ENCODE measurements at regions not wholly inside any gene's neighbourhood (a gene's known extent, or its start where the extent isn't known, plus 50 kb on each side); places are given as distances from the start of the nearest gene placed in this dataset.

DNA sequence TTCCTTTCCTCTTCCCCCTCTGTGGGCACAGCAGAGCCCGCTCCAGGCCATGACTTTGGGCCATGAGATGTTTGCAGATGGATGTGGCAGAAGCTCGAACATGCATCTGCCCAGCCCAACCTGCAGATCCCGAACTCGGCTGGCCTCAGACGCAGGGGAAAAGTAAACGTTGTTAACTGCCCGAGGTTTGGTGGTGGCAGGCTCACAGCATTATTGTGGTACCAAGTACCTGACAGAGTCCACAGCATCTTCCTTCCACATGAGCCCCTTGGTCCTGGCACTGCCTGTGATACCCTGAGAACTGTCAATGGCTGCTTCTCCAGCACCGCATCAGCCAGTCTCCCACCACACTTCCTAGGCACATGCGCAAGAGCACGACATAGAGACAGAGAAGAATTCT lies 424.3 kb downstream of the OCA2 start:
- Mint-ChIP-seq H3K4me3 (ENCODE audit: unreplicated experiment) (no peak overlapping the region), H3K36me3 (ENCODE audit: unreplicated experiment) (no peaks in the 10 kb centered on the region), H3K27ac (ENCODE audit: unreplicated experiment) (no peak overlapping the region), H3K4me1 (ENCODE audit: unreplicated experiment) (peaks cover 5% of the 10 kb centered on the region), H3K27me3 (ENCODE audit: unreplicated experiment) (no peaks in the 10 kb centered on the region), H3K9me3 (ENCODE audit: unreplicated experiment) (no peaks in the 10 kb centered on the region)
- TF ChIP-seq CTCF (IDR thresholded peaks at IDR 0.05), result no peak
- DNase-seq (ENCODE audit: extremely low spot score, unreplicated experiment), result peak; percentile 65

DNA sequence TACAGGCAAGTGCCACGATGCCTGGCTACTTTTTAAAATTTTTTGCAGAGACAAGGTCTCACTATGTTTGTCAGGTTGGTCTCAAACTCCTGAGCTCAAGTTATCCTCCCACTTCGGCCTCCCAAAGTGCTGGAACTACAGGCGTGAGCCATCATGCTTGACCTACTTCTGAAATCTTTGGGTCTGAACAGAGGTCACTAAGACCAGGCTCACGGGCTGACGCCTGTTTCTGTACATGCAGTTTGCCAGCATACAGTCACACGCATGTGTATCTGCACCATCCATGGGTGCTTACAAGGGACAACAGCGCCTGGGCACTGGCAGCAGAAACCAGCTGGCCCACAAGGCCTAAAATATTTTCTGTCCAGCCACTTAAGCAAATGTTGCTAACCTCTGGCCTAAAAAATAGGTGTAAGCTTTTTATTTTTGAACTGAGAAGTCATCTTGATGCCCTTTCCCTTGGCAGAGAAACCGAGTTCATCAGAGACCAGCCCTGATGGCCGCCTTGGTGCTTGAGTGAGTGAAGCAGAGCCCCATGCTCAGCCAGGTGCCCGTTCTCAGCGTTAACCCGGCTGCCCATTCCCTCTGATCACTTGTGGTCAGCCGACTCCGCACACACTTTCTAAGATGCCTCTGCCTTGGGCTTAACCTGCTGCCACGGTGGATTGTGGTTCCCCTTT lies 425.2 kb downstream of the OCA2 start:
- no peaks in the 10 kb centered on the region for H3K9me3 Mint-ChIP-seq (ENCODE audit: unreplicated experiment)
- no peaks in the 10 kb centered on the region for H3K27me3 Mint-ChIP-seq (ENCODE audit: unreplicated experiment)
- no peak overlapping the region for H3K4me3 Mint-ChIP-seq (ENCODE audit: unreplicated experiment)
- H3K36me3 Mint-ChIP-seq (ENCODE audit: unreplicated experiment), result no peaks in the 10 kb centered on the region
- H3K27ac Mint-ChIP-seq (ENCODE audit: unreplicated experiment), result no peak overlapping the region
- peak; percentile 66 for DNase-seq (ENCODE audit: extremely low spot score, unreplicated experiment)
- no peak for TF ChIP-seq CTCF (IDR thresholded peaks at IDR 0.05)
- H3K4me1 Mint-ChIP-seq (ENCODE audit: unreplicated experiment), result no peaks in the 10 kb centered on the region

GRCh38 chr15:27672537-27672936 lies 426.6 kb downstream of the OCA2 start:
- peak; percentile 40 for DNase-seq (ENCODE audit: extremely low spot score, unreplicated experiment)
- Mint-ChIP-seq H3K4me3 (ENCODE audit: unreplicated experiment) (no peak overlapping the region), H3K36me3 (ENCODE audit: unreplicated experiment) (no peaks in the 10 kb centered on the region), H3K27me3 (ENCODE audit: unreplicated experiment) (no peaks in the 10 kb centered on the region), H3K27ac (ENCODE audit: unreplicated experiment) (no peak overlapping the region), H3K9me3 (ENCODE audit: unreplicated experiment) (no peaks in the 10 kb centered on the region), H3K4me1 (ENCODE audit: unreplicated experiment) (no peaks in the 10 kb centered on the region)
- no peak for TF ChIP-seq CTCF (IDR thresholded peaks at IDR 0.05)

DNA sequence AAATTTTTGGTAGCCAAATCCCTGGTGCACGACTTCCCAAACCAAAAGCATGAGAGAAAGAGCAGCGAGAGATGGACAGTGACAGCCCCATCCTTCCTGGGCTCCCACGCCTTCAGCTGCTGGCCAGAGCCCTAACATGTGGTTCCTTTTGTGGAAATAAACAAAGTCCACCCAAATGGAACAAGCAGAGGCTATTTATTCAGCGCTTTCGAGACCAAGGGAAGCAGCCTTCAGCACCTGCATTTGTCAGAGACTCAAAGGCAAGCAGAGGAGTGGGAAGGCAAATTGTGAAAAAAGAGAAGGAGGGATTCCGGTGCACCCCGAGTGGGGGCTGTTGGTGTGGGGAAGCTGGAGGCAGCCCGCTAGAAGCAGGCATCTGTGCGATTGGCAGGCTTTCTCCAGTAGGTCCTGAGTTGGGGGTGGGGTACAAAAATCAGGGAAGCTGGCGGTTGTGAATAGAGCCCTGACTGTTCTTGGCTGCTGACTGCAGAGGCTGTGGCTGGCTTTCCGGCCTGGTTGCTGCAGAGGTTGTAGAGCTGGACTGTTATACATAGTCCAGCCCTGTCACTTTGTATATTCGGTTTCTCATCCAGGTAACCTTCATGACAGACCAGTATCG lies 427.2 kb downstream of the OCA2 start:
- no peaks in the 10 kb centered on the region for H3K4me1 Mint-ChIP-seq (ENCODE audit: unreplicated experiment)
- no peaks in the 10 kb centered on the region for H3K27me3 Mint-ChIP-seq (ENCODE audit: unreplicated experiment)
- no peaks in the 10 kb centered on the region for H3K9me3 Mint-ChIP-seq (ENCODE audit: unreplicated experiment)
- TF ChIP-seq CTCF (IDR thresholded peaks at IDR 0.05), result no peak
- H3K36me3 Mint-ChIP-seq (ENCODE audit: unreplicated experiment), result no peaks in the 10 kb centered on the region
- DNase-seq (ENCODE audit: extremely low spot score, unreplicated experiment), result peak; percentile 59
- H3K27ac Mint-ChIP-seq (ENCODE audit: unreplicated experiment), result no peak overlapping the region
- no peak overlapping the region for H3K4me3 Mint-ChIP-seq (ENCODE audit: unreplicated experiment)

DNA sequence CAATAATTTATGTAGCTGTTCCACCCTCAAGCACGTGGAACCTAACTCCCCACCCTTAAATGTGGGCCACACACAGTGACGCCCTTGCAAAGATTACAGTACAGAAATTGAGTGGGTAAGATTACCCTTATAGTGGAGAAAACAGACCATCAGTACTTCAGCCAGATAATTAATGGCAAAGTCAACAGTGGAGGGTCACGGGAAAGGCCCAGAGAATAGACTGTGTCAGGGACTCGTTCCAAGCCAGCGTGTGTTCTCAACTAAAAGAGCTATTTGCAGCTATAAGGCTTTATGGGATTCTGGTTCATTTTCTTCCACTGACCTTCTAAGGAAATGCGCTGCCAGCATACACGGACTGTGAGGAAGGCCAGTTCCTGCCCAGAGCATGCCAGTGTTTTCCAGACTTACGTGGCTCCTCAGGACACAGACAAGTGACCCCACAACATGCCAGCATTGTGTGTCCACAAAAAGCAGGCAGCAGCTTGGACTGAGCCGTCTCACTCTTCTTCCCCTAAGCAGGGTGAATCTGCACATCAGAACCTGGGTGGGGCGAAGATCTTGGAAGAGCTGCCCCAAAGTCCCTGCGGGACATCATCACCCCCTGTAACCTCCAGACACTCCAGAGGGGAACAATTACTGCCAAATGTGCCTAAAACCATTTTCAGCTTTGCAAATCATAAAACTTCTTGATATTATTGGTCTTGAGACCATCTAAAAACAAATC lies 428.5 kb downstream of the OCA2 start:
- Mint-ChIP-seq H3K9me3 (ENCODE audit: unreplicated experiment) (no peaks in the 10 kb centered on the region), H3K27ac (ENCODE audit: unreplicated experiment) (no peak overlapping the region), H3K4me1 (ENCODE audit: unreplicated experiment) (no peaks in the 10 kb centered on the region), H3K27me3 (ENCODE audit: unreplicated experiment) (no peaks in the 10 kb centered on the region), H3K4me3 (ENCODE audit: unreplicated experiment) (no peak overlapping the region), H3K36me3 (ENCODE audit: unreplicated experiment) (no peaks in the 10 kb centered on the region)
- DNase-seq (ENCODE audit: extremely low spot score, unreplicated experiment), result peak; percentile 49
- TF ChIP-seq CTCF (IDR thresholded peaks at IDR 0.05), result no peak
